ENCODE measurements at regions not wholly inside any gene's neighbourhood (a gene's known extent, or its start where the extent isn't known, plus 50 kb on each side); places are given as distances from the start of the nearest gene placed in this dataset.

DNA sequence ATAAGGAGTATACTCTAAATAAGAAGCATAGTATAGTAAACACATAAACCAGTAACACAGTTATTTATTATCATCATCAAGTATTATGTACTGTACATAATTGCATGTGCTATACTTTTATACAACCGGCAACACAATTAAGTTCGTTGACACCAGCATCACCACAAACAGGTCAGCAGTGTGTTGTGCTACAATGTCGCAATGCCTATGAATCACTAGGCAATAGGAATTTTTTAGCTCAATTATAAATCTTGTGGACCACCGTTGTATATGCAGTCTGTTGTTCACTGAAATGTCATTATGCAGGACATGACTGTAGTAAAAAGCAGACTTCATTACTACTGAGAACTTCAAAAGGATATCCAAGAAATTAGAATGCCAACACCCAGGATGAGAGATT lies 177.0 kb downstream of the PDCD6IP start:
- TF ChIP-seq, protein P1, sequence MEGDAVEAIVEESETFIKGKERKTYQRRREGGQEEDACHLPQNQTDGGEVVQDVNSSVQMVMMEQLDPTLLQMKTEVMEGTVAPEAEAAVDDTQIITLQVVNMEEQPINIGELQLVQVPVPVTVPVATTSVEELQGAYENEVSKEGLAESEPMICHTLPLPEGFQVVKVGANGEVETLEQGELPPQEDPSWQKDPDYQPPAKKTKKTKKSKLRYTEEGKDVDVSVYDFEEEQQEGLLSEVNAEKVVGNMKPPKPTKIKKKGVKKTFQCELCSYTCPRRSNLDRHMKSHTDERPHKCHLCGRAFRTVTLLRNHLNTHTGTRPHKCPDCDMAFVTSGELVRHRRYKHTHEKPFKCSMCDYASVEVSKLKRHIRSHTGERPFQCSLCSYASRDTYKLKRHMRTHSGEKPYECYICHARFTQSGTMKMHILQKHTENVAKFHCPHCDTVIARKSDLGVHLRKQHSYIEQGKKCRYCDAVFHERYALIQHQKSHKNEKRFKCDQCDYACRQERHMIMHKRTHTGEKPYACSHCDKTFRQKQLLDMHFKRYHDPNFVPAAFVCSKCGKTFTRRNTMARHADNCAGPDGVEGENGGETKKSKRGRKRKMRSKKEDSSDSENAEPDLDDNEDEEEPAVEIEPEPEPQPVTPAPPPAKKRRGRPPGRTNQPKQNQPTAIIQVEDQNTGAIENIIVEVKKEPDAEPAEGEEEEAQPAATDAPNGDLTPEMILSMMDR (IDR thresholded peaks at IDR 0.05): no peak
- no peak for TF ChIP-seq POLR2A (IDR thresholded peaks at IDR 0.05)
